ENCODE measurements at regions not wholly inside any gene's neighbourhood (a gene's known extent, or its start where the extent isn't known, plus 50 kb on each side); places are given as distances from the start of the nearest gene placed in this dataset.

GRCh38 chr3:181446741-181447140, 265.0 kb upstream of the SOX2 start:
- TF ChIP-seq CTCF (IDR thresholded peaks at IDR 0.05; ENCODE audit: low read depth, low read length): no peak
- H3K4me3 ChIP-seq (ENCODE audit: low read depth, low read length): no peak overlapping the region
- DNase-seq (ENCODE audit: low read depth, low spot score): no peak
- in situ Hi-C loops (cut with HindIII; ENCODE audit: low sequenced_read_pairs): no loop called here

DNA sequence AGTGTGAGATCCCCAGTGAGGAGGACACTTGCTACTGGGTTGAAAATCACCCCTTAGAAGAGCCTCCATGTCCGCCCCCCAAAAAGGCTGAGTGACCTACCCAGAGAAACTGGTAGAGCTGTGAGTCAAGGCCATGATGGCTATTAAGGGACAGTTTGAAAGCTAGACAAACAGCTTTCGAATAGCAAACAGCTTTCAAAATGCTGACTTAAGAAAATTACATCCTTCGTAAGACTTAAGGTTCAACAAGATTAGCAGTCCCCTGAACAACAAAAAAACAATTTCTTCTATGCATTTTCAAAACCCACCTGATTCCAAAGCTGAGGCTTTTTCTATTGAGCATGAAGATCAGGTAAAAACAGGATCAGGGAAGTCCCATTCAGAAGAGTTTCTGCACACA, 269.7 kb upstream of the SOX2 start:
- H3K4me3 ChIP-seq (ENCODE audit: low read depth, low read length): no peak overlapping the region
- in situ Hi-C loops (cut with HindIII; ENCODE audit: low sequenced_read_pairs): no loop called here
- no peak for DNase-seq (ENCODE audit: low read depth, low spot score)
- no peak for TF ChIP-seq CTCF (IDR thresholded peaks at IDR 0.05; ENCODE audit: low read depth, low read length)

- in situ Hi-C loops (cut with HindIII; ENCODE audit: low sequenced_read_pairs): no loop called here
- no peak for DNase-seq (ENCODE audit: low read depth, low spot score)
- no peak for TF ChIP-seq CTCF (IDR thresholded peaks at IDR 0.05; ENCODE audit: low read depth, low read length)
- H3K4me3 ChIP-seq (ENCODE audit: low read depth, low read length): no peak overlapping the region
Measured at GRCh38 chr3:181432992-181433391, 278.7 kb upstream of the SOX2 start.

- no peak for TF ChIP-seq CTCF (IDR thresholded peaks at IDR 0.05; ENCODE audit: low read depth, low read length)
- DNase-seq (ENCODE audit: low read depth, low spot score): peak; percentile 13
- in situ Hi-C loops (cut with HindIII; ENCODE audit: low sequenced_read_pairs): no loop called here
- H3K4me3 ChIP-seq (ENCODE audit: low read depth, low read length): no peak overlapping the region
Measured at GRCh38 chr3:181431748-181432147, 280.0 kb upstream of the SOX2 start.

DNA sequence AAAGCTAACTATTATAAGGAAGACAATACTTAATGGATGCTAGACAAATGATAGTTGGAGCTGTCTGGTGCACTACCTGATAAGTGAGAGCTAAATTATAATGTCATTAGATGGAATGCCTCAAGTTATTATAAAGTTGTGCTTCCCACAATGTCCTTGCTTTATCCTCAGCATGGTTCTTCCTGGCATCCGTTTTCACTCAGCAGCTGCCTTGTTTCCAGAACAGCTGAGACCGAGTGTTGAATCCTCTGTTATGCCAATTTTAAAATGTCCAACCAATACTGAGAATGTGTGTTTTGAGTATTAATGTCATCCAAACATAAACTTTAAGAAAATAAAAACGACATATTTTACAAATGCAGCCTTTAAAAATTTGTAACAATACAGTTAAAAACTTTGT, 286.7 kb upstream of the SOX2 start:
- no peak for TF ChIP-seq CTCF (IDR thresholded peaks at IDR 0.05; ENCODE audit: low read depth, low read length)
- in situ Hi-C loops (cut with HindIII; ENCODE audit: low sequenced_read_pairs): no loop called here
- no peak for DNase-seq (ENCODE audit: low read depth, low spot score)
- no peak overlapping the region for H3K4me3 ChIP-seq (ENCODE audit: low read depth, low read length)

- DNase-seq (ENCODE audit: low read depth, low spot score): no peak
- in situ Hi-C loops (cut with HindIII; ENCODE audit: low sequenced_read_pairs): no loop called here
- no peak for TF ChIP-seq CTCF (IDR thresholded peaks at IDR 0.05; ENCODE audit: low read depth, low read length)
- H3K4me3 ChIP-seq (ENCODE audit: low read depth, low read length): no peak overlapping the region
Measured at GRCh38 chr3:181418233-181418632, 293.5 kb upstream of the SOX2 start.

DNA sequence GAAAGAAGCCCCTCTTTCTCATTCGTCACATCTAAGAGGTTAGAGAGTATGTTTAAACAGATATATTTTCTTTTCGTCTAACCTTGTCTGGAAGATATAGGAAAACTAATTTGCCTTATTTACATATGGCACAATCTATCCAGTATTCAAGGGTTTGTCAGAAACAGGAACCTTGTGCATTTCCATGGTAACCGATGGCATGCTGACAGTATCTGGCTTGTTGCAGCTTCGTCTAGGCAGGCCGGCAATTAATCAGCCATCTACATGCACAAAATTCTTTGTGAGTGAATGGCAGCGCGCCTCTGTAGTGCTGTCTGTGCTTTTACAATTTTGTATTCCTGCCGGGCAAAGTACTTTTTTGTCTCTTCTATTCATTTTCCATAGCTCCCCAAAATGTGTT, 294.0 kb upstream of the SOX2 start:
- in situ Hi-C loops (cut with HindIII; ENCODE audit: low sequenced_read_pairs): no loop called here
- no peak for TF ChIP-seq CTCF (IDR thresholded peaks at IDR 0.05; ENCODE audit: low read depth, low read length)
- H3K4me3 ChIP-seq (ENCODE audit: low read depth, low read length): no peak overlapping the region
- peak; percentile 14 for DNase-seq (ENCODE audit: low read depth, low spot score)
